A673 (cell line): ENCODE measurements at regions not wholly inside any gene's neighbourhood (a gene's known extent, or its start where the extent isn't known, plus 50 kb on each side); places are given as distances from the start of the nearest gene placed in this dataset.

Source experiments
- EZH2 ChIP-seq: fragments of 200-600 bp; sonication (generic); IDR thresholded peaks from 2 replicates; pipeline ENCODE4 v1.6.1; 2017; ENCODE audit warnings: borderline replicate concordance, low read depth, mild to moderate bottlenecking, mixed read lengths, antibody characterized with exemption, low read length; ENCODE audit not compliant: poor library complexity, severe bottlenecking
- TF ChIP-seq, protein P1 (sequence below): fragments of 300-800, 200-600 bp; sonication (generic); conservative IDR thresholded peaks from 2 replicates; pipeline ENCODE4 v1.5.1; 2017; ENCODE audit warnings: low read depth, mild to moderate bottlenecking, antibody characterized with exemption, low read length, moderate library complexity, mixed read lengths

- no peak for TF ChIP-seq EZH2
- TF ChIP-seq, protein P1, sequence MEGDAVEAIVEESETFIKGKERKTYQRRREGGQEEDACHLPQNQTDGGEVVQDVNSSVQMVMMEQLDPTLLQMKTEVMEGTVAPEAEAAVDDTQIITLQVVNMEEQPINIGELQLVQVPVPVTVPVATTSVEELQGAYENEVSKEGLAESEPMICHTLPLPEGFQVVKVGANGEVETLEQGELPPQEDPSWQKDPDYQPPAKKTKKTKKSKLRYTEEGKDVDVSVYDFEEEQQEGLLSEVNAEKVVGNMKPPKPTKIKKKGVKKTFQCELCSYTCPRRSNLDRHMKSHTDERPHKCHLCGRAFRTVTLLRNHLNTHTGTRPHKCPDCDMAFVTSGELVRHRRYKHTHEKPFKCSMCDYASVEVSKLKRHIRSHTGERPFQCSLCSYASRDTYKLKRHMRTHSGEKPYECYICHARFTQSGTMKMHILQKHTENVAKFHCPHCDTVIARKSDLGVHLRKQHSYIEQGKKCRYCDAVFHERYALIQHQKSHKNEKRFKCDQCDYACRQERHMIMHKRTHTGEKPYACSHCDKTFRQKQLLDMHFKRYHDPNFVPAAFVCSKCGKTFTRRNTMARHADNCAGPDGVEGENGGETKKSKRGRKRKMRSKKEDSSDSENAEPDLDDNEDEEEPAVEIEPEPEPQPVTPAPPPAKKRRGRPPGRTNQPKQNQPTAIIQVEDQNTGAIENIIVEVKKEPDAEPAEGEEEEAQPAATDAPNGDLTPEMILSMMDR, result no peak
Measured at GRCh38 chr7:81014266-81014665, 95.4 kb upstream of the SEMA3C start.
